ENCODE measurements at regions not wholly inside any gene's neighbourhood (a gene's known extent, or its start where the extent isn't known, plus 50 kb on each side); places are given as distances from the start of the nearest gene placed in this dataset.

- DNase-seq (ENCODE audit: low spot score in 2 of 2), result no peak
- Histone ChIP-seq H3K4me1 (no peaks in the 10 kb centered on the region), H3K27ac (no peak overlapping the region), H3K36me3 (no peaks in the 10 kb centered on the region), H3K27me3 (no peaks in the 10 kb centered on the region), H3K9me3 (no peaks in the 10 kb centered on the region), H3K4me3 (no peak overlapping the region)
- no peak for TF ChIP-seq POLR2A (IDR thresholded peaks at IDR 0.05)
- TF ChIP-seq CTCF (IDR thresholded peaks at IDR 0.05), result no peak
- no peak for TF ChIP-seq POLR2AphosphoS5 (IDR thresholded peaks at IDR 0.05)
- intact Hi-C loops (cut with DNase I; ENCODE audit: low total_unique reads), result no loop called here
These were observed 472.1 kb downstream of the RASEF start for GRCh38 chr9:82590845-82591244.

- no peaks in the 10 kb centered on the region for H3K36me3 ChIP-seq
- intact Hi-C loops (cut with DNase I; ENCODE audit: low total_unique reads), result no loop called here
- H3K9me3 ChIP-seq, result no peaks in the 10 kb centered on the region
- H3K4me3 ChIP-seq, result no peak overlapping the region
- TF ChIP-seq CTCF (IDR thresholded peaks at IDR 0.05), result no peak
- no peak for TF ChIP-seq POLR2A (IDR thresholded peaks at IDR 0.05)
- TF ChIP-seq POLR2AphosphoS5 (IDR thresholded peaks at IDR 0.05), result no peak
- H3K4me1 ChIP-seq, result no peaks in the 10 kb centered on the region
- H3K27me3 ChIP-seq, result no peaks in the 10 kb centered on the region
- no peak overlapping the region for H3K27ac ChIP-seq
- DNase-seq (ENCODE audit: low spot score in 2 of 2), result no peak
These were observed 469.4 kb downstream of the RASEF start for GRCh38 chr9:82593501-82593900.

- no peak overlapping the region for H3K4me3 ChIP-seq
- TF ChIP-seq POLR2A (IDR thresholded peaks at IDR 0.05) (no peak), POLR2AphosphoS5 (IDR thresholded peaks at IDR 0.05) (no peak), CTCF (IDR thresholded peaks at IDR 0.05) (no peak)
- H3K36me3 ChIP-seq, result no peaks in the 10 kb centered on the region
- no peak overlapping the region for H3K27ac ChIP-seq
- no peaks in the 10 kb centered on the region for H3K27me3 ChIP-seq
- no peaks in the 10 kb centered on the region for H3K9me3 ChIP-seq
- no peaks in the 10 kb centered on the region for H3K4me1 ChIP-seq
- DNase-seq (ENCODE audit: low spot score in 2 of 2), result no peak
- intact Hi-C loops (cut with DNase I; ENCODE audit: low total_unique reads), result no loop called here
These were observed 465.4 kb downstream of the RASEF start for GRCh38 chr9:82597241-82598203.

- H3K36me3 ChIP-seq, result no peaks in the 10 kb centered on the region
- DNase-seq (ENCODE audit: low spot score in 2 of 2), result no peak
- no peaks in the 10 kb centered on the region for H3K4me1 ChIP-seq
- no peak overlapping the region for H3K4me3 ChIP-seq
- no peaks in the 10 kb centered on the region for H3K27me3 ChIP-seq
- H3K9me3 ChIP-seq, result no peaks in the 10 kb centered on the region
- H3K27ac ChIP-seq, result no peak overlapping the region
- no peak for TF ChIP-seq POLR2AphosphoS5 (IDR thresholded peaks at IDR 0.05)
- TF ChIP-seq CTCF (IDR thresholded peaks at IDR 0.05), result no peak
- TF ChIP-seq POLR2A (IDR thresholded peaks at IDR 0.05), result no peak
- intact Hi-C loops (cut with DNase I; ENCODE audit: low total_unique reads), result no loop called here
These were observed 464.5 kb downstream of the RASEF start for GRCh38 chr9:82598241-82599039.

Measured in breast epithelium (tissue), 4 donors.